ENCODE measurements at regions not wholly inside any gene's neighbourhood (a gene's known extent, or its start where the extent isn't known, plus 50 kb on each side); places are given as distances from the start of the nearest gene placed in this dataset.

DNA sequence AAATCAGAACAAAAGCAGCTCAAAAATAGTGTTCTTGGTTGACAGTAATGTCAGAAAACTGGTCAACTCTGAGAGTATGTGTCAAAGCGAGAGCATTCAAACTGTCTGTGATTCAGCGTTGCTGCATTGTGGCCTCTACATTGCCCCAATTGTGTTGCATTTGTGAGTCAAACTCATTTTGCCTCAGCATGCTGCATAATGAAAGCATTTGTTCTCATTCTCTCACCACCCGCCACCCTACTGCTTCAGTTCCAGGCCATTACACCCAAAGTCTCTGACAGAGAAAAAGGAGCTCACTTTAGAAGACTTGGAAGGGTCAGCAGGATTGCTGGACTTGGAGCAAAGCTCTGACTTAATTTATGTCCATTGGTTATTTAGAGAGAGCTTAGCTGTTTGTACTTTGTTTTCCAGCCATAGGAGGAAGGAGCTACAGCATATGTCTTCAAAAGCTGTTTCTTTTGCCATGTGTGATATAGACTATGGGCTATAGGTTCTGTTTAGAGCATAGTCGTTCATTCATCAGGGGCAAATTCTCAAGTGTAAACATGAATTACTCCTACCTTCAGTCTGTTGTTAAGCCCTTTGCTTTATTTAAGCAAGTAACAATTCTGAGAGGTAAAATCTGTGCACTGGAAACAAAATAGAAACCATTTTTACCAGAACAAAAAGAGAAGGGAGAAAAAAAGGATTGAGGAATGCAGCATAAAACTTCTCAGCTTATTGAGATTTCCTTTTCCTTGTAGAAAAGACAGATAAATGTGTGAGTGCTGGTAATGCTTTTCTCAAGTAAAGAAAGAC lies 153.4 kb upstream of the ANK2 start:
- Histone ChIP-seq H3K36me3 (ENCODE audit: control insufficient read depth in 2 of 2, extremely low read depth in 1 of 2, insufficient read depth in 1 of 2, low read length in 1 of 2) (no peaks in the 10 kb centered on the region), H3K4me1 (ENCODE audit: control insufficient read depth in 1 of 2, extremely low read depth in 1 of 2, insufficient read depth in 2 of 2, low read length in 2 of 2) (no peaks in the 10 kb centered on the region), H3K9me3 (no peaks in the 10 kb centered on the region), H3K27ac (ENCODE audit: low read length) (no peak overlapping the region), H3K4me3 (ENCODE audit: control insufficient read depth in 1 of 2, extremely low read depth in 1 of 2, low read length in 1 of 2) (no peak overlapping the region), H3K27me3 (replicated peaks in 1 of 2; ENCODE audit: control insufficient read depth in 2 of 2, extremely low read depth in 1 of 2, insufficient read depth in 2 of 2, low read length in 1 of 2) (peaks cover 0 to 4% of the 10 kb centered on the region in 2 experiments)
- no peaks in the 10 kb centered on the region for H3K36me3 Mint-ChIP-seq
- ChIA-PET POLR2A (interaction anchor here in 1 of 2 donors (0.6 kb wide), 1 partner anchor 393 kb away, joined by 5 read pairs; no protein-coding TSS in a partner anchor), CTCF (interaction anchor here in 1 of 2 donors (0.5 kb wide), 1 partner anchor 149 kb away, joined by 3 read pairs; no protein-coding TSS in a partner anchor)
- H3K4me3 Mint-ChIP-seq = no peak overlapping the region
- H3K9me3 Mint-ChIP-seq = no peaks in the 10 kb centered on the region
- ATAC-seq (replicated peaks in 1 of 4) (no peak), DNase-seq (no peak)
- H3K27ac Mint-ChIP-seq = no peak overlapping the region
- WGBS (ENCODE audit: insufficient coverage) = 85% methylated on average over 2 of the region's 4 CpGs
- no peaks in the 10 kb centered on the region for H3K4me1 Mint-ChIP-seq
- H3K27me3 Mint-ChIP-seq = peaks cover 4 to 26% of the 10 kb centered on the region in 2 donors

DNA sequence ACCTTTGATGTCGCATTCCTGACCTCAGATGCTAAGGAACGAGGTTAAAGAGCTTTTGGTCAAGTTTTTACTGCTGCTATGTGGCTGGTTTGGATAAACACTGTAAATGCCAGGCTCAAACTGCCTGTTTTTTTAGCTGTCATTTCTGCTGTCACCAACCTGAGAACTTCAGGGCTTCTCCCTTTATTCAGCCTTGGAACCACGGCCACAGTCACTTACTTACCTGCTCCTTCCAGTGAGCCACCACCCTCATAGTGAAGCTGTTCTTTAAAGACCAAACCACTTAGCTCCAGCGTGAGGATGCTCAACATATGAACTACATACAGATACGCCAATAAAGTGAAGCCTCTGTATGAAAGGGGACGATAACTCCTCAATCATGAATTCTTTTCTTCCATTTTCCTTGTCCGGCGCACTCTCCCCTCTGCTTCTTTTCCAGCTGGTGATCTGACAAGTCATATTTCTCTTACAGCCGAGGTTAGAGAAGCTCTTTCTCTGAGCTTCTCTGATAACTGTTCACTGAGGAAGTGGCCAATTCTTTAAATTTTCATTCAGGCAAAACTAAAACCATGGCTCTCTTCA lies 152.8 kb upstream of the ANK2 start:
- no peaks in the 10 kb centered on the region for H3K4me1 Mint-ChIP-seq
- H3K9me3 Mint-ChIP-seq = no peaks in the 10 kb centered on the region
- Histone ChIP-seq H3K27me3 (replicated peaks in 1 of 2; ENCODE audit: control insufficient read depth in 2 of 2, extremely low read depth in 1 of 2, insufficient read depth in 2 of 2, low read length in 1 of 2) (peaks cover 0 to 4% of the 10 kb centered on the region in 2 experiments), H3K4me3 (ENCODE audit: control insufficient read depth in 1 of 2, extremely low read depth in 1 of 2, low read length in 1 of 2) (no peak overlapping the region), H3K36me3 (ENCODE audit: control insufficient read depth in 2 of 2, extremely low read depth in 1 of 2, insufficient read depth in 1 of 2, low read length in 1 of 2) (no peaks in the 10 kb centered on the region), H3K4me1 (ENCODE audit: control insufficient read depth in 1 of 2, extremely low read depth in 1 of 2, insufficient read depth in 2 of 2, low read length in 2 of 2) (no peaks in the 10 kb centered on the region), H3K27ac (ENCODE audit: low read length) (no peak overlapping the region), H3K9me3 (no peaks in the 10 kb centered on the region)
- ATAC-seq (replicated peaks in 1 of 4) = no peak
- peaks cover 5 to 24% of the 10 kb centered on the region in 2 donors for H3K27me3 Mint-ChIP-seq
- H3K27ac Mint-ChIP-seq = no peak overlapping the region
- CTCF ChIA-PET = no interaction called here
- POLR2A ChIA-PET = interaction anchor here in 1 of 2 donors (0.6 kb wide), 1 partner anchor 392 kb away, joined by 5 read pairs; no protein-coding TSS in a partner anchor
- H3K4me3 Mint-ChIP-seq = no peak overlapping the region
- no peak for DNase-seq
- WGBS (ENCODE audit: insufficient coverage) = 55% methylated on average over 8 of the region's 9 CpGs
- no peaks in the 10 kb centered on the region for H3K36me3 Mint-ChIP-seq

DNA sequence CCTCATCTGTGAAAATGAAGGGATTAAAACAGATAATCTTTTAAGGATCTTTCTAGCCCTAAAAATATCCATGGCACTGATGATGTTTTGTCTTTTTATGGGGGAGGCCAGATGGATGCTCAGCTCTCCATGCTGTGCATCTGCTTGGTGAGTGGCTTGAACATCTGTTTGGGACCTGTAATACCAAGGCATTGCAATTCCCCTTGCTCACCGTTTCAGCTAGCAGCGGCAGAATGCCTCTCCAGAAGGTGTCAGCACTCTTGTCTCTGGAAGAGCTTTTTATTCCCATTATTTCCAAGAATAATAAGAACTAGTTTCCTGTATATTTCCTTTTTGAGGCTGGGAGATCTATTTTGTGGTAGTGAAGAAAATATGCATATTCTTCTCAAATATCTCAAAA lies 151.9 kb upstream of the ANK2 start:
- Mint-ChIP-seq H3K27ac (no peak overlapping the region), H3K4me3 (no peak overlapping the region), H3K4me1 (no peaks in the 10 kb centered on the region), H3K36me3 (no peaks in the 10 kb centered on the region), H3K9me3 (no peaks in the 10 kb centered on the region), H3K27me3 (peaks cover 5 to 24% of the 10 kb centered on the region in 2 donors)
- ChIA-PET CTCF (no interaction called here), POLR2A (no interaction called here)
- no peak overlapping the region for H3K4me3 ChIP-seq (ENCODE audit: control insufficient read depth in 1 of 2, extremely low read depth in 1 of 2, low read length in 1 of 2)
- DNase-seq (no peak), ATAC-seq (replicated peaks in 1 of 4) (no peak)
- no peaks in the 10 kb centered on the region for H3K4me1 ChIP-seq (ENCODE audit: control insufficient read depth in 1 of 2, extremely low read depth in 1 of 2, insufficient read depth in 2 of 2, low read length in 2 of 2)
- H3K27ac ChIP-seq (ENCODE audit: low read length) = no peak overlapping the region
- 40% methylated on average over 1 of the region's 2 CpGs for WGBS (ENCODE audit: insufficient coverage)
- H3K27me3 ChIP-seq (replicated peaks in 1 of 2; ENCODE audit: control insufficient read depth in 2 of 2, extremely low read depth in 1 of 2, insufficient read depth in 2 of 2, low read length in 1 of 2) = peaks cover 0 to 4% of the 10 kb centered on the region in 2 experiments
- H3K9me3 ChIP-seq = no peaks in the 10 kb centered on the region
- H3K36me3 ChIP-seq (ENCODE audit: control insufficient read depth in 2 of 2, extremely low read depth in 1 of 2, insufficient read depth in 1 of 2, low read length in 1 of 2) = no peaks in the 10 kb centered on the region

DNA sequence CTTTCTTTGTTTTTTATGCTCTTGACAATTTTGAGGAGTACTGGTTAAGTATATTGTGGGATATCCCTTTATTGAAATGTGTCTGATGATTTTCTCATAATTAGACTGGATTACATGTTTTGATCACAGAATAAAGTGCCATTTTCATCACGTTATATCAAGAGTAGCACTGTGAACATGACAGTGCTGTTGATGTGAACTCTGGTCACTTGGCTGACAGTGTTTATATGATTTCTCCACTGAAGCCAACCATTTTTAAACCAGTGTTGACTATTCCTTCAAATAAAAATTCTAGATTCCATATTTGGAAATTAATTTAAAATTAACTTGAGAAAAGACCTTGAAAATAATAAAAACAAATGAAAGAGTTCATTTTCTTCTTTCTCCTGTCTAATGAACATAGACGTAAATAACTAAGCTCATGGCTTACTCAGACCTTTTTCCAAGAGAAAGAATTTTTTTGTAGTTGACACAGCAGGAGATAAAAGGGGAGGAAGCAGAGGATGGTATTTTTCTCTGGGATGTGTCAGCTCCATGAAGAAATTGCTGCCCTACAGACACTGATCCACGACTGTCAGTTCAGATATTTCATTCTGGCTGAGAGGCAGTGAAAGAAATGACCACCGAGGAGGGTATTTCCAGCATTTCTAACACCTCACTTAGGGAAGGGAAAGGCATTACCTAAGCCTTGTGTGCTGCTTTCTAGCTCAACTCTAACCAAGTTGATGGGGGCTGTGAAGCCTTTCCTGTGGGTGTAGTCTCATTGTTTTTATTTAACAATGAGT lies 150.9 kb upstream of the ANK2 start:
- no peaks in the 10 kb centered on the region for H3K36me3 ChIP-seq (ENCODE audit: control insufficient read depth in 2 of 2, extremely low read depth in 1 of 2, insufficient read depth in 1 of 2, low read length in 1 of 2)
- no peaks in the 10 kb centered on the region for H3K4me1 ChIP-seq (ENCODE audit: control insufficient read depth in 1 of 2, extremely low read depth in 1 of 2, insufficient read depth in 2 of 2, low read length in 2 of 2)
- H3K36me3 Mint-ChIP-seq = no peaks in the 10 kb centered on the region
- no peaks in the 10 kb centered on the region for H3K4me1 Mint-ChIP-seq
- H3K9me3 Mint-ChIP-seq = no peaks in the 10 kb centered on the region
- CTCF ChIA-PET = no interaction called here
- no peak overlapping the region for H3K4me3 Mint-ChIP-seq
- peaks cover 0 to 3% of the 10 kb centered on the region in 2 experiments for H3K27me3 ChIP-seq (replicated peaks in 1 of 2; ENCODE audit: control insufficient read depth in 2 of 2, extremely low read depth in 1 of 2, insufficient read depth in 2 of 2, low read length in 1 of 2)
- no peak overlapping the region for H3K27ac ChIP-seq (ENCODE audit: low read length)
- no peak overlapping the region for H3K27ac Mint-ChIP-seq
- H3K27me3 Mint-ChIP-seq = peaks cover 5 to 22% of the 10 kb centered on the region in 2 donors
- WGBS (ENCODE audit: insufficient coverage) = no CpG with 5 or more reads among the region's 4 CpGs
- ATAC-seq (replicated peaks in 1 of 4) (no peak), DNase-seq (no peak)
- H3K4me3 ChIP-seq (ENCODE audit: control insufficient read depth in 1 of 2, extremely low read depth in 1 of 2, low read length in 1 of 2) = no peak overlapping the region
- POLR2A ChIA-PET = no interaction called here
- no peaks in the 10 kb centered on the region for H3K9me3 ChIP-seq

DNA sequence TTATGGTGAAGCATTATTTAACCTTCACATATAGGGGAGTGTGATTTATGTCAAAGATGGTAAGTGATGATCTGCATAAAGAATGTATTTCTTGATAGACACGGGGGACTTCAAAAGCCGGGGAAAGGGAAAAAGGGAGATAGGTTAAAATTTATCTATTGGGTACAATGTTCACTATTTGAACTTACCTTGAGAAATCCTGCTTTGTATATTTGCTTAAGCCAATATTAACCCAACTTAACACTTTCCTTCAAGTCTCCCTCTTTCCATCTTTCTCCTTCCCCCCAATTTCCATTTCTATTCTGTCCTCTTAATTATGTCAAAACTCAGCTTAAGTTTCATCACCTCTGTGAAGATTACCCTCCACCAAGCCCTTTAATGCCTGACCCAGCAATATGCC lies 149.0 kb upstream of the ANK2 start:
- Mint-ChIP-seq H3K9me3 (no peaks in the 10 kb centered on the region), H3K4me1 (no peaks in the 10 kb centered on the region), H3K36me3 (no peaks in the 10 kb centered on the region), H3K27ac (no peak overlapping the region), H3K27me3 (peaks cover 5 to 15% of the 10 kb centered on the region in 2 donors), H3K4me3 (no peak overlapping the region)
- ChIA-PET CTCF (no interaction called here), POLR2A (no interaction called here)
- Histone ChIP-seq H3K9me3 (no peaks in the 10 kb centered on the region), H3K27ac (ENCODE audit: low read length) (no peak overlapping the region), H3K4me3 (ENCODE audit: control insufficient read depth in 1 of 2, extremely low read depth in 1 of 2, low read length in 1 of 2) (no peak overlapping the region), H3K36me3 (ENCODE audit: control insufficient read depth in 2 of 2, extremely low read depth in 1 of 2, insufficient read depth in 1 of 2, low read length in 1 of 2) (no peaks in the 10 kb centered on the region), H3K4me1 (ENCODE audit: control insufficient read depth in 1 of 2, extremely low read depth in 1 of 2, insufficient read depth in 2 of 2, low read length in 2 of 2) (no peaks in the 10 kb centered on the region), H3K27me3 (replicated peaks in 1 of 2; ENCODE audit: control insufficient read depth in 2 of 2, extremely low read depth in 1 of 2, insufficient read depth in 2 of 2, low read length in 1 of 2) (no peaks in the 10 kb centered on the region)
- no peak for ATAC-seq (replicated peaks in 1 of 4)
- no CpG with 5 or more reads among the region's 2 CpGs for WGBS (ENCODE audit: insufficient coverage)
- DNase-seq = no peak

DNA sequence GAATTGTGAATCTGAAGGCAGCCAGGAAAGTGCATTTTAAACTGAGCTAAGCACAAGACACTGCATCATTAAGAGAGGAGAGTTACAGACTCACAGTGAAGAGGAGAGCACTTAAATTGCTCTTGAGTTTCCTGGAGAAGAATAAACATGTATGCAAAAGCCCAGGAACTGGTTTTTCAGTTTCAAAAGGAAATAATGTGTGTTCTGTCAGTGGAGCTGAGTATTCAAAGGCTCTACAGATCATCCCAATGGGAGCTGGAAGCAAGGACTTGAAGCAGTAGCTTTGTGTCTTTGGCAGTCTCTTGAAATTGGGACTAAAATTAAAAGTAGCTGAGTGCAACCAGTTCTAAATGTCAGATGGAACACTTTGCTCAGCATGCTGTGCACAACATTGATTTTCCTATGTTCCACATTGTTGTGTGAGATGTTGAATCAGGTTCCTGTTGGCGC lies 147.5 kb upstream of the ANK2 start:
- ATAC-seq (replicated peaks in 1 of 4) = no peak
- no peaks in the 10 kb centered on the region for H3K27me3 ChIP-seq (replicated peaks in 1 of 2; ENCODE audit: control insufficient read depth in 2 of 2, extremely low read depth in 1 of 2, insufficient read depth in 2 of 2, low read length in 1 of 2)
- no peak for DNase-seq
- WGBS (ENCODE audit: insufficient coverage) = no CpG with 5 or more reads among the region's 1 CpG
- ChIA-PET POLR2A (interaction anchor here in 1 of 2 donors (0.6 kb wide), 2 partner anchors 14 to 1005 kb away, joined by 3 read pairs; no protein-coding TSS in a partner anchor), CTCF (interaction anchor here in 1 of 2 donors (0.7 kb wide), 1 partner anchor 1551 kb away, joined by 3 read pairs; no protein-coding TSS in a partner anchor)
- H3K9me3 ChIP-seq = no peaks in the 10 kb centered on the region
- H3K27ac ChIP-seq (ENCODE audit: low read length) = no peak overlapping the region
- no peaks in the 10 kb centered on the region for H3K4me1 Mint-ChIP-seq
- H3K36me3 Mint-ChIP-seq = no peaks in the 10 kb centered on the region
- no peaks in the 10 kb centered on the region for H3K4me1 ChIP-seq (ENCODE audit: control insufficient read depth in 1 of 2, extremely low read depth in 1 of 2, insufficient read depth in 2 of 2, low read length in 2 of 2)
- H3K27me3 Mint-ChIP-seq = peaks cover 8 to 14% of the 10 kb centered on the region in 2 donors
- no peak overlapping the region for H3K27ac Mint-ChIP-seq
- no peak overlapping the region for H3K4me3 Mint-ChIP-seq
- H3K9me3 Mint-ChIP-seq = no peaks in the 10 kb centered on the region
- no peak overlapping the region for H3K4me3 ChIP-seq (ENCODE audit: control insufficient read depth in 1 of 2, extremely low read depth in 1 of 2, low read length in 1 of 2)
- no peaks in the 10 kb centered on the region for H3K36me3 ChIP-seq (ENCODE audit: control insufficient read depth in 2 of 2, extremely low read depth in 1 of 2, insufficient read depth in 1 of 2, low read length in 1 of 2)
